PC-9 (cell line): ENCODE measurements at regions not wholly inside any gene's neighbourhood (a gene's known extent, or its start where the extent isn't known, plus 50 kb on each side); places are given as distances from the start of the nearest gene placed in this dataset.

ENCODE experiments used
- BruUV-seq: library from RNA; stranded (reverse); fragments of 400-500 nt; replicated peaks from 2 replicates; lab custom pipeline; 2021; lab: Mats Ljungman, UMichigan
- CTCF ChIA-PET: fragments of 300-600 bp; sonication (Branson Sonifier 250); formaldehyde crosslinking; loops from one replicate; lab custom pipeline; 2022; ENCODE audit warnings: antibody characterized with exemption; lab: Charles Lee
- POLR2A ChIA-PET: fragments of 300-600 bp; sonication (Branson Sonifier 250); formaldehyde crosslinking; loops from one replicate; lab custom pipeline; 2022; ENCODE audit warnings: antibody characterized with exemption; ENCODE audit not compliant: unreplicated experiment; lab: Charles Lee
- DNase-seq, 2 experiments: peaks; one replicate each; pipeline versions ENCODE4 v3.0.0 to v3.0.0-alpha.2; 2015 to 2022; ENCODE audit warnings: mixed read lengths in 1 of 2
- H2AFZ ChIP-seq: fragments of 200-600 bp; sonication (generic); 2 replicates; pipeline ENCODE4 v1.8.1; 2017; ENCODE audit warnings: antibody characterized with exemption
- H3F3A ChIP-seq: fragments of 200-600 bp; sonication (generic); 2 replicates; pipeline ENCODE4 v1.8.1; 2017; ENCODE audit warnings: antibody characterized with exemption, mild to moderate bottlenecking, low read depth; ENCODE audit not compliant: insufficient read depth
- H3K27ac ChIP-seq: fragments of 200-600 bp; sonication (generic); 2 replicates; pipeline ENCODE4 v1.6.1; 2016; ENCODE audit warnings: mixed run types
- H3K27me3 ChIP-seq: fragments of 200-600 bp; sonication (generic); 2 replicates; pipeline ENCODE4 v1.6.1; 2016; ENCODE audit warnings: low read depth, mixed run types; ENCODE audit not compliant: insufficient read depth
- H3K36me3 ChIP-seq: fragments of 200-600 bp; sonication (generic); 2 replicates; pipeline ENCODE4 v1.6.1; 2016; ENCODE audit warnings: low read depth, mixed run types
- H3K4me1 ChIP-seq: fragments of 200-600 bp; sonication (generic); replicated peaks from 2 replicates; pipeline ENCODE4 v1.6.1; 2016; ENCODE audit warnings: mixed run types; ENCODE audit not compliant: insufficient read depth
- H3K4me2 ChIP-seq: fragments of 200-600 bp; sonication (generic); 2 replicates; pipeline ENCODE4 v1.6.1; 2017; ENCODE audit warnings: mixed run types
- H3K4me3 ChIP-seq: fragments of 200-600 bp; sonication (generic); 2 replicates; pipeline ENCODE4 v1.6.1; 2016; ENCODE audit warnings: mixed run types
- H3K79me2 ChIP-seq: fragments of 200-600 bp; sonication (generic); 2 replicates; pipeline ENCODE4 v1.6.1; 2017; ENCODE audit warnings: low read depth, mixed run types
- H3K9me2 ChIP-seq: fragments of 200-600 bp; sonication (generic); 2 replicates; pipeline ENCODE4 v1.8.1; 2017; ENCODE audit warnings: mild to moderate bottlenecking; ENCODE audit not compliant: insufficient read depth
- H3K9me3 ChIP-seq: fragments of 200-600 bp; sonication (generic); 2 replicates; pipeline ENCODE4 v1.8.1; 2016; ENCODE audit warnings: low read depth; ENCODE audit not compliant: insufficient read depth
- H4K20me1 ChIP-seq: fragments of 200-600 bp; sonication (generic); 2 replicates; pipeline ENCODE4 v1.8.1; 2017; ENCODE audit not compliant: insufficient read depth
- EZH2 ChIP-seq: fragments of 200-600 bp; sonication (generic); IDR thresholded peaks from 2 replicates; pipeline ENCODE4 v1.8.0; 2017; ENCODE audit warnings: antibody characterized with exemption, low read depth
- intact Hi-C: fragments of 100-400 bp; cut with micrococcal nuclease; formaldehyde crosslinking; loops from one replicate; pipeline ENCODE4 v1.10.0; 2022; ENCODE audit not compliant: unreplicated experiment
- TF ChIP-seq, protein P1 (sequence below): fragments of 200-600 bp; sonication (generic); conservative IDR thresholded peaks from 2 replicates; pipeline ENCODE4 v1.6.1; 2017; ENCODE audit warnings: mixed run types, antibody characterized with exemption, mild to moderate bottlenecking, moderate library complexity

GRCh38 chr18:6661692-6662415, 67.7 kb upstream of the ARHGAP28 start:
- POLR2A ChIA-PET: no interaction called here
- no peak overlapping the region for H3K4me3 ChIP-seq
- no peaks in the 10 kb centered on the region for H4K20me1 ChIP-seq
- intact Hi-C loops: no loop called here
- peaks cover 44% of the 10 kb centered on the region for H3K27me3 ChIP-seq
- no peak for TF ChIP-seq EZH2
- TF ChIP-seq, protein P1, sequence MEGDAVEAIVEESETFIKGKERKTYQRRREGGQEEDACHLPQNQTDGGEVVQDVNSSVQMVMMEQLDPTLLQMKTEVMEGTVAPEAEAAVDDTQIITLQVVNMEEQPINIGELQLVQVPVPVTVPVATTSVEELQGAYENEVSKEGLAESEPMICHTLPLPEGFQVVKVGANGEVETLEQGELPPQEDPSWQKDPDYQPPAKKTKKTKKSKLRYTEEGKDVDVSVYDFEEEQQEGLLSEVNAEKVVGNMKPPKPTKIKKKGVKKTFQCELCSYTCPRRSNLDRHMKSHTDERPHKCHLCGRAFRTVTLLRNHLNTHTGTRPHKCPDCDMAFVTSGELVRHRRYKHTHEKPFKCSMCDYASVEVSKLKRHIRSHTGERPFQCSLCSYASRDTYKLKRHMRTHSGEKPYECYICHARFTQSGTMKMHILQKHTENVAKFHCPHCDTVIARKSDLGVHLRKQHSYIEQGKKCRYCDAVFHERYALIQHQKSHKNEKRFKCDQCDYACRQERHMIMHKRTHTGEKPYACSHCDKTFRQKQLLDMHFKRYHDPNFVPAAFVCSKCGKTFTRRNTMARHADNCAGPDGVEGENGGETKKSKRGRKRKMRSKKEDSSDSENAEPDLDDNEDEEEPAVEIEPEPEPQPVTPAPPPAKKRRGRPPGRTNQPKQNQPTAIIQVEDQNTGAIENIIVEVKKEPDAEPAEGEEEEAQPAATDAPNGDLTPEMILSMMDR: no peak
- H3F3A ChIP-seq: no peaks in the 10 kb centered on the region
- BruUV-seq: no TSS peak
- no peaks in the 10 kb centered on the region for H3K9me3 ChIP-seq
- H3K27ac ChIP-seq: no peak overlapping the region
- no peaks in the 10 kb centered on the region for H3K4me1 ChIP-seq
- DNase-seq: no peak
- H3K36me3 ChIP-seq: no peaks in the 10 kb centered on the region
- no peaks in the 10 kb centered on the region for H3K79me2 ChIP-seq
- no peak overlapping the region for H2AFZ ChIP-seq
- CTCF ChIA-PET: no interaction called here
- no peaks in the 10 kb centered on the region for H3K9me2 ChIP-seq
- H3K4me2 ChIP-seq: no peak overlapping the region

DNA sequence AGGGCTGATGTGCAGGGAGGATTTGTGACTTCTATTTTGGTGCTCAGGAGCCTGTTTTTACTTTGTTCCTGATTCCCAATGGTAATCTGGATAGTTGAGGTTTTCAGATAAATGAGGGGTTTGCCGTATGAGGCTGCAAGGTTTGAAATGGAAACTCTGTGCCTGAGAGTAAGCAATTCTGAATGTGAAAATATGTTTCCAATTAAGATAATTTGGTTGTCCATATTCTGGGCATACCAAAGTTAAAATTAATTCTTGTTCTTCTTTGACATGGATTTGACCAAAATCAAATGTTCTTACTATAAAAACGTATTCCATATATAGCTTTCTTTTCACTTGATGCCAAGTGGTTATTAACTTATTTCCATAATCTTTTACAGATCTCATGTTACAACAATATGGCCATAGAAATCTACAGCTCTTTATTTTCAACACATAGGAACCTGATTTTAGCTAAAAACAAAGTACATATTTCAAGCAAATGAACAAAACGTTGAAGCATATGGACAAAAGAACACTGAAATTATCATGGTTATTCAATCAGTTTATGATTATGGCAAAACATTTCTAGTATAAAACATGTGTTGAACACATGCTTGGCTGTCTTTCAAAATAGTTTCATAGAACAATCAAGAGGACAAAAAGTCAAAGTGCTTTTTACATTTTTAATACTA, 63.4 kb upstream of the ARHGAP28 start:
- ChIA-PET POLR2A (no interaction called here), CTCF (no interaction called here)
- Histone ChIP-seq H3K36me3 (no peaks in the 10 kb centered on the region), H3F3A (no peaks in the 10 kb centered on the region), H3K9me2 (no peaks in the 10 kb centered on the region), H3K27ac (no peak overlapping the region), H3K4me1 (no peaks in the 10 kb centered on the region), H3K9me3 (no peaks in the 10 kb centered on the region), H3K4me2 (no peak overlapping the region), H3K79me2 (no peaks in the 10 kb centered on the region), H3K4me3 (no peak overlapping the region), H4K20me1 (no peaks in the 10 kb centered on the region), H3K27me3 (peaks cover 24% of the 10 kb centered on the region), H2AFZ (no peak overlapping the region)
- intact Hi-C loops: no loop called here
- no TSS peak for BruUV-seq
- DNase-seq: no peak
- TF ChIP-seq, protein P1: no peak
- TF ChIP-seq EZH2: no peak

- H3F3A ChIP-seq: no peaks in the 10 kb centered on the region
- H4K20me1 ChIP-seq: no peaks in the 10 kb centered on the region
- intact Hi-C loops: no loop called here
- BruUV-seq: no TSS peak
- no peaks in the 10 kb centered on the region for H3K4me1 ChIP-seq
- no peaks in the 10 kb centered on the region for H3K36me3 ChIP-seq
- no peaks in the 10 kb centered on the region for H3K79me2 ChIP-seq
- no peaks in the 10 kb centered on the region for H3K9me3 ChIP-seq
- no peak overlapping the region for H3K4me2 ChIP-seq
- H3K27me3 ChIP-seq: peaks cover 11% of the 10 kb centered on the region; the same call in 1 of the 2 replicates
- TF ChIP-seq, protein P1: no peak
- TF ChIP-seq EZH2: no peak
- no peak for DNase-seq
- ChIA-PET CTCF (no interaction called here), POLR2A (no interaction called here)
- no peak overlapping the region for H3K27ac ChIP-seq
- no peak overlapping the region for H2AFZ ChIP-seq
- no peak overlapping the region for H3K4me3 ChIP-seq
- no peaks in the 10 kb centered on the region for H3K9me2 ChIP-seq
Measured at GRCh38 chr18:6668836-6669235, 60.7 kb upstream of the ARHGAP28 start.
